MCF 10A (cell line): ENCODE measurements at regions not wholly inside any gene's neighbourhood (a gene's known extent, or its start where the extent isn't known, plus 50 kb on each side); places are given as distances from the start of the nearest gene placed in this dataset.
A peak's percentile ranks its signal among the peaks of the same experiment; 100 is the strongest.
"Not testable (repeated sequence)": the region's sequence is repeated elsewhere in the genome, so short reads cannot be mapped to it uniquely, and the experiment has no call there.

ENCODE experiments used
- BruUV-seq: library from RNA; stranded (reverse); fragments of 400-500 nt; replicated peaks from 2 replicates; lab custom pipeline; 2021; lab: Mats Ljungman, UMichigan
- CTCF ChIA-PET: fragments of 300-600 bp; sonication (Branson Sonifier 250); formaldehyde crosslinking; extraction: SDS; loops from one replicate; lab custom pipeline; 2021; ENCODE audit warnings: antibody characterized with exemption, inconsistent platforms; lab: Yijun Ruan, JAX
- POLR2A ChIA-PET: fragments of 300-600, 350-650 bp; sonication (Branson Sonifier 250); formaldehyde crosslinking; extraction: SDS; loops from one replicate; lab custom pipeline; 2020; ENCODE audit warnings: antibody characterized with exemption, inconsistent platforms; lab: Yijun Ruan, JAX
- DNase-seq: peaks from one replicate; pipeline ENCODE4 v3.0.0-alpha.2; 2018; ENCODE audit not compliant: unreplicated experiment
- H3K27ac Mint-ChIP-seq: one replicate; pipeline ENCODE4 v1.8.0; 2022; ENCODE audit warnings: mild to moderate bottlenecking, low read depth, mixed read lengths; ENCODE audit not compliant: unreplicated experiment
- H3K27me3 Mint-ChIP-seq: one replicate; pipeline ENCODE4 v1.8.0; 2022; ENCODE audit warnings: mixed read lengths; ENCODE audit not compliant: insufficient read depth, unreplicated experiment
- H3K36me3 Mint-ChIP-seq: one replicate; pipeline ENCODE4 v1.8.0; 2022; ENCODE audit warnings: mild to moderate bottlenecking, moderate library complexity, mixed read lengths; ENCODE audit not compliant: insufficient read depth, unreplicated experiment
- H3K4me1 Mint-ChIP-seq: one replicate; pipeline ENCODE4 v1.8.0; 2022; ENCODE audit warnings: mixed read lengths; ENCODE audit not compliant: insufficient read depth, unreplicated experiment
- H3K4me3 Mint-ChIP-seq: one replicate; pipeline ENCODE4 v1.8.0; 2022; ENCODE audit warnings: mild to moderate bottlenecking, moderate library complexity, mixed read lengths; ENCODE audit not compliant: unreplicated experiment
- H3K9me3 Mint-ChIP-seq: one replicate; pipeline ENCODE4 v1.8.0; 2022; ENCODE audit warnings: mixed read lengths; ENCODE audit not compliant: unreplicated experiment
- intact Hi-C: fragments of 100-400 bp; cut with micrococcal nuclease; formaldehyde crosslinking; loops from 2 replicates; pipeline ENCODE4 v1.14.1; 2022
- TF ChIP-seq, protein P1 (sequence below): fragments of 200-600 bp; IDR thresholded peaks from one replicate; pipeline ENCODE4 v1.8.0; 2022; ENCODE audit warnings: antibody characterized with exemption, mild to moderate bottlenecking; ENCODE audit not compliant: unreplicated experiment

DNA sequence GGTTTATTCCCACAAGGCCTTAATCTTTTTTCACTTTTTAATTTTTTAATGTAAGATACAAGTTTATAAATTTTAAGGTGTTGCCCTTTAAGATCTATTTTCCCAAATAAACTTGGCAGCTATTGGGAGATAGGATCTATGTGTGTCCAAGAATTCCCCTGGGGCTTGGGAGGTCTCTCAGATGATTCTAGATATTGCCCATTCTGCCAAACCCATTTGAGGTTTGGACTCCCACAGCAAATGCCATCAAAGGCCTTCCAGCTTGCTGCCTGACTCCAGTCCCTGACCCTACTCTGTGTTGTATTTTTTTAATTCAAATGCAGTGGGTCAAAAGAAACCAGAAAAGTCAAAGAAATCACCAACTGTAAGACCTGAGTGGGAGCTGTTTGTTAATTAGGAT is 120.0 kb upstream of the CHRDL1 start:
- H3K27me3 Mint-ChIP-seq: peaks cover 51% of the 10 kb centered on the region
- H3K27ac Mint-ChIP-seq: peak overlapping the region; percentile 61
- H3K4me3 Mint-ChIP-seq: no peak overlapping the region
- ChIA-PET CTCF (interaction anchor here (1.6 kb wide), 1 partner anchor 62 kb away, joined by 8 read pairs; no protein-coding TSS in a partner anchor), POLR2A (interaction anchor here (0.7 to 2.1 kb wide), 4 partner anchors 10 to 50 kb away, joined by 4 to 8 read pairs (median 6); no protein-coding TSS in a partner anchor)
- no TSS peak for BruUV-seq
- no peak for DNase-seq
- TF ChIP-seq, protein P1, sequence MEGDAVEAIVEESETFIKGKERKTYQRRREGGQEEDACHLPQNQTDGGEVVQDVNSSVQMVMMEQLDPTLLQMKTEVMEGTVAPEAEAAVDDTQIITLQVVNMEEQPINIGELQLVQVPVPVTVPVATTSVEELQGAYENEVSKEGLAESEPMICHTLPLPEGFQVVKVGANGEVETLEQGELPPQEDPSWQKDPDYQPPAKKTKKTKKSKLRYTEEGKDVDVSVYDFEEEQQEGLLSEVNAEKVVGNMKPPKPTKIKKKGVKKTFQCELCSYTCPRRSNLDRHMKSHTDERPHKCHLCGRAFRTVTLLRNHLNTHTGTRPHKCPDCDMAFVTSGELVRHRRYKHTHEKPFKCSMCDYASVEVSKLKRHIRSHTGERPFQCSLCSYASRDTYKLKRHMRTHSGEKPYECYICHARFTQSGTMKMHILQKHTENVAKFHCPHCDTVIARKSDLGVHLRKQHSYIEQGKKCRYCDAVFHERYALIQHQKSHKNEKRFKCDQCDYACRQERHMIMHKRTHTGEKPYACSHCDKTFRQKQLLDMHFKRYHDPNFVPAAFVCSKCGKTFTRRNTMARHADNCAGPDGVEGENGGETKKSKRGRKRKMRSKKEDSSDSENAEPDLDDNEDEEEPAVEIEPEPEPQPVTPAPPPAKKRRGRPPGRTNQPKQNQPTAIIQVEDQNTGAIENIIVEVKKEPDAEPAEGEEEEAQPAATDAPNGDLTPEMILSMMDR: no peak
- no peaks in the 10 kb centered on the region for H3K9me3 Mint-ChIP-seq
- H3K36me3 Mint-ChIP-seq: no peaks in the 10 kb centered on the region
- peaks cover 4% of the 10 kb centered on the region for H3K4me1 Mint-ChIP-seq
- intact Hi-C loops: no loop called here

DNA sequence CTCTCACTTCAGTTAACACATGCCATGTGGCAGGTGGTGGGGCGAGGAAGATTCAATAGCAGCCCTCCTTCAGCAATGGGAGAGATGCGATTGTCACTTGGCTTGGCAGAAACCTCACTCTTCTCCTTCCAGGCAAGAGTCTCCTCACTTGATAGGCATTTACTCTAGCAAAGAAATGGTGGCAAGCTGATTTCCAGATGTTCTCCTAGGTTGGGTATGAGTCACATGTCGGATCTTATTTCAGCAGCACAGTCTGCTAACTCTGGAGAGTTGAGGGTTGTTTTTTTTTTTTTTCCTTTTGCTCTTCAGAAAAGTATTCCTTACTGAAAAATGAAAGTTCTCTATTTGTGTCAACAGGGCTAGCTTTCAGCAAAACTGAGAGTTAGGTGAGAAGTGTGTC is 119.5 kb upstream of the CHRDL1 start:
- intact Hi-C loops: no loop called here
- peak; percentile 70 for DNase-seq
- TF ChIP-seq, protein P1: no peak
- POLR2A ChIA-PET: interaction anchor here (0.7 to 2.1 kb wide), 5 partner anchors 10 to 51 kb away, joined by 3 to 8 read pairs (median 5); no protein-coding TSS in a partner anchor
- Mint-ChIP-seq H3K9me3 (no peaks in the 10 kb centered on the region), H3K27ac (peak overlapping the region; percentile 61), H3K4me3 (no peak overlapping the region), H3K36me3 (no peaks in the 10 kb centered on the region), H3K4me1 (peaks cover 4% of the 10 kb centered on the region), H3K27me3 (peaks cover 50% of the 10 kb centered on the region)
- no TSS peak for BruUV-seq
- CTCF ChIA-PET: interaction anchor here (1.6 kb wide), 1 partner anchor 62 kb away, joined by 8 read pairs; no protein-coding TSS in a partner anchor

DNA sequence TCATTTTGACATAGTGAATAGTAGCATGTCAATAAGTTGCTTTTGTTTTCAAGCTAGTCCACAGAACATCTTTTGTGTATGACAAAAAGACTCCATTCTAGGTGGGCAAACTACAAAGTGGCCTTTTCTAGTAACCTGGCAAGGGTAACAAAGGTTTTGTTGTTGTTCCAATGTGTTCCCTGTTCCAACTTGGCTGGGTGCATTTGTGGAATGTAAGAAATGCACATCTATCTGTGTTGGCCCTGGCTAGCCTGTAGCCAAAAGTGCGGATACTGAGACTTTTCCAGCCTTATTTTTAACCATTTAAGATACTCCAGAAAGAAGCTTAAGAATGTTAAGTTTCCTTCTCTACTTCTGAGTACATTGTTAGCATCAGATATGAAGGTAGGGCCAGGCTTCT is 118.7 kb upstream of the CHRDL1 start:
- H3K4me3 Mint-ChIP-seq: no peak overlapping the region
- BruUV-seq: no TSS peak
- DNase-seq: no peak
- H3K36me3 Mint-ChIP-seq: no peaks in the 10 kb centered on the region
- H3K4me1 Mint-ChIP-seq: peaks cover 4% of the 10 kb centered on the region
- POLR2A ChIA-PET: interaction anchor here (0.6 to 2.1 kb wide), 5 partner anchors 11 to 51 kb away, joined by 3 to 8 read pairs (median 3); no protein-coding TSS in a partner anchor
- H3K9me3 Mint-ChIP-seq: no peaks in the 10 kb centered on the region
- no peak overlapping the region for H3K27ac Mint-ChIP-seq
- CTCF ChIA-PET: interaction anchor here (0.7 to 1.6 kb wide), 3 partner anchors 61 to 330 kb away, joined by 3 to 8 read pairs (median 3); no protein-coding TSS in a partner anchor
- H3K27me3 Mint-ChIP-seq: peaks cover 41% of the 10 kb centered on the region
- intact Hi-C loops: no loop called here
- TF ChIP-seq, protein P1: no peak

DNA sequence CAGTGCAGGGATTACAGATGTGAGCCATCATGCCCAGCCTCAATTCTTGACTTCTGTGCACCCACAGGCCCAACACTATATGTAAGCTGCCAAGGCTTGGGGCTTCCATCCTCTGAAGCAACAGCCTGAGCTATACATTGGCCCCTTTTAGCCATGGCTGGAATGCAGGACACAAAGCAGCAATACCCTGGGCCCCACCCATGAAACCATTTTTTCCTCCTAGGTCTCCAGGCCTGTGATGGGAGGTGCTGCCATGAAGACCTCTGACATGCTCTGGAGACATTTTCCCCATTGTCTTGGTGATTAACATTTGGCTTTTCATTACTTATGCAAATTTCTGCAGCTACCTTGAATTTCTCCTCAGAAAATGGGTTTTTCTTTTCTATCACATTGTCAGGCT is 109.1 kb upstream of the CHRDL1 start:
- Mint-ChIP-seq H3K9me3 (peaks cover 24% of the 10 kb centered on the region), H3K27me3 (peaks cover 34% of the 10 kb centered on the region)
- POLR2A ChIA-PET, intact Hi-C loops, H3K36me3 Mint-ChIP-seq, BruUV-seq, DNase-seq, H3K27ac Mint-ChIP-seq, H3K4me3 Mint-ChIP-seq, H3K4me1 Mint-ChIP-seq: not testable (repeated sequence)
- CTCF ChIA-PET: interaction anchor here (0.7 to 1.0 kb wide), 2 partner anchors 12 to 58 kb away, joined by 3 to 4 read pairs; no protein-coding TSS in a partner anchor
